GM21737 (cell line): ENCODE measurements at regions not wholly inside any gene's neighbourhood (a gene's known extent, or its start where the extent isn't known, plus 50 kb on each side); places are given as distances from the start of the nearest gene placed in this dataset.
A peak's percentile ranks its signal among the peaks of the same experiment; 100 is the strongest.

Experiments
- ATAC-seq: cut with Tn5 transposase; IDR thresholded peaks from one replicate; pipeline ENCODE4 v1.9.1; 2021; ENCODE audit warnings: mild to moderate bottlenecking, moderate library complexity; ENCODE audit not compliant: unreplicated experiment

GRCh38 chr14:101705733-101706508 is 55.6 kb upstream of the PPP2R5C start:
- ATAC-seq, result peak; percentile 47

GRCh38 chr14:101706509-101707067 is 54.9 kb upstream of the PPP2R5C start:
- no peak for ATAC-seq

DNA sequence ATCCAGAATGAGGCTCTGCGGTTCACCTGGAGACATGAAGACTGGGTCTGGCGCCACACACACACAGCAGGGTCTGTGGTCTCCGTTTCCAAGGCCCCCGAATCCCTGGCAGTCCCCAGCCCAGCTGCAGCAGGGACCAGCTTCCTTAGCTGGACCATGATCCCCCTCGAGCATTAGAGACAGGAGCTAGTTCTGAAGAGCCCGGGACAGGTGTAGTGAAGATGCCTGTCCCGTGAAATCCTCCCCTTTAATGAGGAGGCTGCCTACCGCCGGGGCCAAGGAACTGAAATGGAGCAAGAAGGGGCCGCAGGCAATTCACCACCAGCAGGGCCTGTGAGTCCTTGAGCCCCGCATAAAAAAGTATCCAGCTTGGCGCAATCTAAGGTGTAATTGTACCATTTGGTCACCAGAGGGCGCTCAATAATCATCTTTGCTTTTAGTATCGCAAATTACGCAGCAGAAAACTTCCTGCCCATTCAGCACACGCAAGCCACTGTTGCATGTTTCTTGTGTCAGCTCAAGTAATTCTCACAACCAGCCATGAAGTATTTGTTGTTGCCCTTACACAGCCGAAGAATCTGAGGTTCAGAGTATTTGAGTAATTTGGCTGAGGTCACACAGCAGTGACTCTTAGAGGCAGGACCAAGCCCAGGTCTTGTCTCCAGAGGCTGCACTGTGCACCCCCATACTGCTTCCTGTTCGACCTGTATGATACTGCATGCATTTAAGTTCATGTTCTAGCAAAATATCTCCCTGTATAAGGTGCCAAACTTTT is 54.3 kb upstream of the PPP2R5C start:
- no peak for ATAC-seq

DNA sequence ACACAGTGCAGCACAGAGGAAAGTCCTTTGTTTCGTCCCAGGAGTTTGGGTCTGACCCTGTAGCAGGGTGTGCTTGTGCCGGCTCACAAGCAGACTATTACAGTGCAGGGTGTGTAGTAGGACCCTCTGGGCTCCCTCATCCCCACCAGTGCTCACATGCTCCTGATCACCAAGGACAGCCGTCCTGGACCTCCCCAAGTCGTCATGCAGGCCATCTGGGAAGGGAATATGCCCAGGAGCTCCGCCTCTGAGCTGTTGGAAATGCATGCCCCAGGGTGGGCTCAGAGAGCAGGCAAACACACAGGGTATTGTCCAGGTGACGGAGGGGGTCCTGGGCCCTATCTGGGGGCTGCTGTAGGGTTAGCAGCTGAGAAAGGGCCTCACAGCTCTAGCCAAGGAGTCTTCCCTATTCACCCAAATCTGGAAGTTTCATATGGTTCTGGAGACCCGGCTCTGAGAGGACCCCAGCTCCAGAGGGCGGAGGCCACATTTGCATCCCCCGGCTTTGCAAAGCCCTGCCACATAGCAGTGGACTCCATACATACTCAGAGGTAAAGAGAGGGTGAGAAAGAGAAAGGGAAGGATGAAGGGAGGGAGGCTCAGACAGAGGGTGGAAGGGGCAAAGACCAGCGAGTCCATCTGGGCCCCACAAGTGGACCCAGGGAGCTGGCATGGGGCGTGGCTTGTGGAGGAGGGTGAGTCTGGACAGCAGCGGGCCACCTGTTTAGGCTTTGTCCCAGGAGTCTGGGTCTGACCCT is 53.5 kb upstream of the PPP2R5C start:
- no peak for ATAC-seq

DNA sequence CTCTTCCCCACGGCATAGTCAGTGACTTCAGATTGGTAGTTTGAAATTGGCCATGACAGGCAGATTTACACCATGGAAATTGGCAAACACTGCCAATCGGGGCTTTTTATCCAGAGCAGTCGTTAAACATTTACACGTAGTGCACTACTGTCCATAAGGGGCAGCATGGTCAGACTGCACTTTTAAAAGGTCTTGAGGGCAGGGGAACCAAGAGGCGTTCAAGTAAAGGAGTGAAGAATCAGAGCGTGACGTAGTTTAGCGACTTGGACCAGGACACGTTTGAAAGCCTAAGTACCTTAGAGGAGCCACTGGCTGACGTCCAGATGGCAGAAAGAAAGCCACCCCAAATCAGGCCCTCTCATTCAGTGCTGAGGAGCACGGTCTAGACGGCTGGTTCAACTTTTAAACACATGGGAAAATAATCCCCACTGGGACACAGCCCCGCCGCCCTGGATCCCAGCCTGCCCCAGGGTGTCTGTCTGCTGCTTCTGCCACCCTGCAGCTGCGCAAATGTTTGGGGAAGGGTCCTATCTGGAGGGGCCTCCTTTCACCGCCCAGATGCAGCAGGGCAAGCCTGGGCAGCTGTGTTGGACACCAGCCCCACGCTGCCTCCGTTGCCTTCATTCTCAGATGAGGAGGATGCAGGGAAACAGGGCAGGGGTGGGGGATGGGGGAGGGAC is 52.5 kb upstream of the PPP2R5C start:
- no peak for ATAC-seq

- ATAC-seq, result no peak
These were observed 52.0 kb upstream of the PPP2R5C start for GRCh38 chr14:101709533-101709881.

GRCh38 chr14:101709962-101710931 is 51.3 kb upstream of the PPP2R5C start:
- ATAC-seq, result no peak

DNA sequence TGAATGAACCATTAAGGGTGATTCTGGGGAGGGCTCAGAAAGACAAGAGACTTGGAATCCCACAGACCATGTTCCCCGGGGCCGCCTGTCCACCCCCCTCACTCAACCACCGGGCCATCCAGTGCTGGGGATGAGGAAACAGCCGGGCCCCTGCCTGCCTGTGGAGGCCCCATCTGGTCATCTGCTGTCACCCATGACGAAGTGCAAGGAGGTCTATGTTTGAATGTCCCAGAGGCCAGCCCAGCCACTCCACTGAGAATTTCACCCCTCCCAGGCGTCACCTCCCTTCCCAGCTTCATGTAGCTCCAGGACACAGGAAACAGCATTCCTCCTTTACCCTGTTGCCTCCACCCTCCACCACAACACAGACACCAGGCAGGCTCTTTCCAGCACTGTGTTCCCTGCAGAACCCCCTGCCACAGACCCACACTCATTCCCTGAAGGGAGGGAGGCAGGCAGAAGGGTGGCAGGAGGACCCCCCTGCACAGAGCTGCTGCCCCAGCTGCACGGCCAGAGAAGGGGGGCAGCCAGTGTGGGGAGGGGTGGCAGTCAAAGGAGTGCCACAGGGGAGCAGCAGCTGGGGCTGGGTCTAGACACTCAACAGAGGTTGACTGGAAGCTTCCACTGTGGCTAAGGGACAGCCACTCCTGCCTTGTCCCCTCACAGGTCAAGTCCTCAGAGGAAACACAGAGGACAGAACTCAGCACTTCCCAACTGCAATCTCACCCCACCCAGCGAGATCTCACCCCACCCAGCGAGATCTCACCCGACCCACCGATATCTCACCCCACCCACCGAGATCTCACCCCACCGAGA is 50.3 kb upstream of the PPP2R5C start:
- no peak for ATAC-seq
